Stomach (tissue), 4 donors: ENCODE measurements at regions not wholly inside any gene's neighbourhood (a gene's known extent, or its start where the extent isn't known, plus 50 kb on each side); places are given as distances from the start of the nearest gene placed in this dataset.

ENCODE experiments used
- CTCF ChIP-seq, 7 experiments: fragments of 450-650 bp in 4 of 7; fragments of 200-600 bp in 3 of 7; sonication (generic) in 3 of 7; IDR thresholded peaks; one replicate each; pipeline ENCODE4 v1.5.1; 2016 to 2019; ENCODE audit warnings: antibody characterized with exemption in 7 of 7, control low read depth in 2 of 7, mild to moderate bottlenecking in 1 of 7
- EP300 ChIP-seq: sonication (generic); formaldehyde crosslinking; IDR thresholded peaks from one replicate; pipeline ENCODE4 v1.6.1; 2017; ENCODE audit warnings: antibody characterized with exemption
- POLR2A ChIP-seq, 4 donors: fragments of 450-650 bp; IDR thresholded peaks; one replicate each; pipeline ENCODE4 v1.6.1; 2016; ENCODE audit warnings: antibody characterized with exemption in 4 of 4, control low read depth in 2 of 4, mild to moderate bottlenecking in 1 of 4, moderate library complexity in 1 of 4
- POLR2AphosphoS5 ChIP-seq, 3 donors: sonication (generic); formaldehyde crosslinking; IDR thresholded peaks; one replicate each; pipeline ENCODE4 v1.6.1; 2016; ENCODE audit warnings: antibody characterized with exemption in 3 of 3

- TF ChIP-seq CTCF (IDR thresholded peaks at IDR 0.05) (no peak), POLR2AphosphoS5 (IDR thresholded peaks at IDR 0.05) (no peak), POLR2A (IDR thresholded peaks at IDR 0.05) (no peak), EP300 (no peak)
Observed at GRCh38 chr13:42658019-42658418, 84.1 kb downstream of the TNFSF11 start.
